ENCODE measurements at regions not wholly inside any gene's neighbourhood (a gene's known extent, or its start where the extent isn't known, plus 50 kb on each side); places are given as distances from the start of the nearest gene placed in this dataset.

- FAIRE-seq = no peak
- Histone ChIP-seq H3K4me3 (replicated peaks in 1 of 3; ENCODE audit: insufficient read depth in 1 of 3, low read depth in 1 of 3, low read length in 3 of 3) (no peak overlapping the region), H3K36me3 (ENCODE audit: control insufficient read depth in 2 of 2, extremely low read depth in 1 of 2, insufficient read depth in 2 of 2, low read length in 2 of 2) (no peaks in the 10 kb centered on the region), H2AFZ (ENCODE audit: low read depth, low read length) (no peak overlapping the region), H3K9ac (replicated peaks; ENCODE audit: extremely low read depth, insufficient read depth, low read length) (no peak overlapping the region), H3K27ac (ENCODE audit: insufficient read depth, low read depth, low read length) (no peak overlapping the region), H4K20me1 (replicated peaks; ENCODE audit: control insufficient read depth, extremely low read depth, insufficient read depth, low read length) (no peaks in the 10 kb centered on the region), H3K4me2 (ENCODE audit: insufficient read depth, low read length) (no peak overlapping the region), H3K9me1 (replicated peaks; ENCODE audit: control insufficient read depth, extremely low read depth, insufficient read depth, low read length) (no peaks in the 10 kb centered on the region), H3K79me2 (ENCODE audit: control insufficient read depth, insufficient read depth, low read length) (no peaks in the 10 kb centered on the region), H3K9me3 (replicated peaks; ENCODE audit: control insufficient read depth, insufficient read depth, low read length) (no peaks in the 10 kb centered on the region), H3K4me1 (ENCODE audit: control insufficient read depth, extremely low read depth, insufficient read depth, low read length) (no peaks in the 10 kb centered on the region), H3K27me3 (ENCODE audit: control insufficient read depth in 2 of 2, insufficient read depth in 2 of 2, low read length in 2 of 2) (no peaks in the 10 kb centered on the region)
- BruUV-seq (replicated peaks) = no TSS peak
- TF ChIP-seq GATA2 (IDR thresholded peaks at IDR 0.05; ENCODE audit: insufficient read depth, insufficient read length, low read depth, low read length) (no peak), FOS (IDR thresholded peaks at IDR 0.05; ENCODE audit: borderline replicate concordance, insufficient read depth, low read length) (no peak), EZH2 (IDR thresholded peaks at IDR 0.05; ENCODE audit: borderline replicate concordance, low read depth, low read length, severe bottlenecking) (no peak), CTCF (IDR thresholded peaks at IDR 0.05; ENCODE audit: extremely low read depth in 1 of 2, insufficient read depth in 1 of 2, low read depth in 1 of 2, low read length in 2 of 2) (no peak), MAX (IDR thresholded peaks at IDR 0.05; ENCODE audit: insufficient read depth, insufficient read length) (no peak), POLR2A (IDR thresholded peaks at IDR 0.05; ENCODE audit: low read depth, low read length) (no peak), MYC (IDR thresholded peaks at IDR 0.05; ENCODE audit: low read depth, low read length) (no peak)
- CTCF ChIA-PET = no interaction called here
- intact Hi-C loops (cut with micrococcal nuclease) (no loop called here), dilution Hi-C loops (cut with MboI; ENCODE audit: extremely low pct_ligation_motif_present, low sequenced_read_pairs) (no loop called here)
- POLR2A ChIA-PET = no interaction called here
- DNase-seq (ENCODE audit: low read depth, low spot score) = no peak
These were observed 71.6 kb upstream of the HTR2A start for GRCh38 chr13:46968450-46968849.
